ENCODE measurements at regions not wholly inside any gene's neighbourhood (a gene's known extent, or its start where the extent isn't known, plus 50 kb on each side); places are given as distances from the start of the nearest gene placed in this dataset.
A peak's percentile ranks its signal among the peaks of the same experiment; 100 is the strongest.

DNA sequence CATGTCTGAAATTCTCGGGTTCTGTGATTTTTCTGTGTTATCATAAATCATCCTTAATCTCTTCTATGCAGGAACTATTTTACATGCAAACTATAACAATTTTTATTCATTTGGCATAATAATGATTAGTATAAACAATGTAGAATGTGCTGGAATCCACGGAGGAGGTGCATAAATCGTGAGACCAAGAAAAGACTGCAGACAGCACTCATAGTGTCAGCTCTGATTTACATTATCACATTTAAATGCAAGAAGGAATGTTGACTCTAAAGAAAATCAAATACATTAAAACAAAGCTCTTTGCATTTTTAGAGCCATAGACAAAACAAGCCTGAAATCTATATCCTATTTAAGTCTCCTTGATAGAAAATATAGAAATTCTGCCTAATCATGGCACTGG, 501.7 kb upstream of the STXBP6 start:
- Histone ChIP-seq H3K36me3 (no peaks in the 10 kb centered on the region), H3K9me3 (ENCODE audit: severe bottlenecking) (no peaks in the 10 kb centered on the region), H3K27ac (no peak overlapping the region), H3K27me3 (ENCODE audit: insufficient read depth, low read depth, severe bottlenecking) (peaks cover 30% of the 10 kb centered on the region), H3K4me3 (ENCODE audit: low read depth, low read length) (no peak overlapping the region)
- no peak for DNase-seq
- TF ChIP-seq, protein P1, sequence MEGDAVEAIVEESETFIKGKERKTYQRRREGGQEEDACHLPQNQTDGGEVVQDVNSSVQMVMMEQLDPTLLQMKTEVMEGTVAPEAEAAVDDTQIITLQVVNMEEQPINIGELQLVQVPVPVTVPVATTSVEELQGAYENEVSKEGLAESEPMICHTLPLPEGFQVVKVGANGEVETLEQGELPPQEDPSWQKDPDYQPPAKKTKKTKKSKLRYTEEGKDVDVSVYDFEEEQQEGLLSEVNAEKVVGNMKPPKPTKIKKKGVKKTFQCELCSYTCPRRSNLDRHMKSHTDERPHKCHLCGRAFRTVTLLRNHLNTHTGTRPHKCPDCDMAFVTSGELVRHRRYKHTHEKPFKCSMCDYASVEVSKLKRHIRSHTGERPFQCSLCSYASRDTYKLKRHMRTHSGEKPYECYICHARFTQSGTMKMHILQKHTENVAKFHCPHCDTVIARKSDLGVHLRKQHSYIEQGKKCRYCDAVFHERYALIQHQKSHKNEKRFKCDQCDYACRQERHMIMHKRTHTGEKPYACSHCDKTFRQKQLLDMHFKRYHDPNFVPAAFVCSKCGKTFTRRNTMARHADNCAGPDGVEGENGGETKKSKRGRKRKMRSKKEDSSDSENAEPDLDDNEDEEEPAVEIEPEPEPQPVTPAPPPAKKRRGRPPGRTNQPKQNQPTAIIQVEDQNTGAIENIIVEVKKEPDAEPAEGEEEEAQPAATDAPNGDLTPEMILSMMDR (IDR thresholded peaks at IDR 0.05; ENCODE audit: low read depth, low read length) = no peak

DNA sequence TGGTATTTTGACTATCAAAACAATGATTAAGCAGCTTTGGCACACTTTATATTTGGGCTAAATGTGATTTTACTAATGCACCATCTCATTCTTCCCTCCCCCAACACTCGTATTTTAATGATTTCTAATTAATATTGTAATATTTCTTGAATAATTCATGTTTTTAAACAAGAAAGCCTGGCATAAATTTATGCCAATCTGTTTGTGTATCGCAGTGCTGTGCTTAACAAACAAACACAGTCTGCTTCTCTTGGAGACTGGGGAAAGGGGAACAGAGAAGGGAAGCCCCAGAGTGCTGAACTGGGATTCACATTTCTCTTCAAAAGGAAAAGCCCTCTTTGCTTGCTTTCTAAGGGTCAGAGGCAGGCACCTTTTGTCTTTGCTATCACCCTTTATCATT, 496.9 kb upstream of the STXBP6 start:
- Histone ChIP-seq H3K27me3 (ENCODE audit: insufficient read depth, low read depth, severe bottlenecking) (peaks cover 38% of the 10 kb centered on the region), H3K9me3 (ENCODE audit: severe bottlenecking) (no peaks in the 10 kb centered on the region), H3K27ac (no peak overlapping the region), H3K36me3 (no peaks in the 10 kb centered on the region), H3K4me3 (ENCODE audit: low read depth, low read length) (no peak overlapping the region)
- TF ChIP-seq, protein P1 (IDR thresholded peaks at IDR 0.05; ENCODE audit: low read depth, low read length) = no peak
- DNase-seq = no peak

DNA sequence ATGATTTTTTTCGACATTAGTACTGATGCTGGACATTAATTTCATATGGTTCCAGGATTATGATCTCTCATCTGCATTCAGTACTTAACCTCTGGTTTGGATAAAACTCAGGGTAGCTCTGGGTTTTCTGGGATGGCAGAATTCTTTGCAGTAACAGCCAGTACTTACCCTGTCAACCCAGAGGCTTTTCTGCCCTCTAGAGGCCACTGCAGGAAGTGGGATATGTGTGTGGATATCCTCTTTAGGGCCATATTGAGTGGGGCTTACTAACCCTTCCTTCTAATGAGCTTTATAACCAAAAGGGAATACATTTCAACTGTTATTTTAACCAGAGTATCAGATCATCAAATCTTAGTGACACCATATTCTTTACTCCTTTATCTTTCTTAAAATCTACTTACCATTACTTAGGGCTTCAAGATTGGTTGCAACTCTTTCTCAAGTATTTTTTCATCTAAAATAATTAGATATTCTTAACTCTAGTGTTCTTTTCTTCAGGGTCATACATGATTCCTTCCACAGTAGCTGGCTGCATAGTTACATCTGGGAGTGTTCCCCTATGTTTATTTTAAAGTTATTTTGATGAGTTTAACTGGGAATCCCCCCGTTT, 488.0 kb upstream of the STXBP6 start:
- H3K9me3 ChIP-seq (ENCODE audit: severe bottlenecking) = no peaks in the 10 kb centered on the region
- H3K27ac ChIP-seq = no peak overlapping the region
- TF ChIP-seq, protein P1 (IDR thresholded peaks at IDR 0.05; ENCODE audit: low read depth, low read length) = peak; percentile 75
- H3K27me3 ChIP-seq (ENCODE audit: insufficient read depth, low read depth, severe bottlenecking) = peaks cover 41% of the 10 kb centered on the region
- H3K36me3 ChIP-seq = no peaks in the 10 kb centered on the region
- peak; percentile 55 for DNase-seq
- no peak overlapping the region for H3K4me3 ChIP-seq (ENCODE audit: low read depth, low read length)

DNA sequence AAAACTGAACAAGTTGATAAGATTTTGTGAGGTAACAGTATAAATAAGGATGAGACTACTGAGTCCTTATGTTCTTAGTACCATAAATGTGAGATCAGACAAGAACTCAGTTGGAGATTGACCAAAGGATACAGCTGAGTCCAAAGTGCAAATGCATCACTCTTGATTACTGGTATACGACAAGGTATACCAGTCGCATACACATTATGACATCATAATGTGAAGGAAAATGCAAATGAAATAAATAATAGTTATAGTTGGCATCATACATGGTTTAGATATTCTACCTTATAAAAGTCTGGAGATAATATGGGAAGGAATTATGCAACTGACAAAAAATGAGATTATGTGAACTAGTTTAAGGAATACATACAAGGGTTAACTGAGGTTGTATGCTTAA, 476.3 kb upstream of the STXBP6 start:
- H3K27me3 ChIP-seq (ENCODE audit: insufficient read depth, low read depth, severe bottlenecking) = peaks cover 35% of the 10 kb centered on the region
- TF ChIP-seq, protein P1 (IDR thresholded peaks at IDR 0.05; ENCODE audit: low read depth, low read length) = no peak
- H3K4me3 ChIP-seq (ENCODE audit: low read depth, low read length) = no peak overlapping the region
- H3K36me3 ChIP-seq = no peaks in the 10 kb centered on the region
- no peak for DNase-seq
- no peaks in the 10 kb centered on the region for H3K9me3 ChIP-seq (ENCODE audit: severe bottlenecking)
- no peak overlapping the region for H3K27ac ChIP-seq

DNA sequence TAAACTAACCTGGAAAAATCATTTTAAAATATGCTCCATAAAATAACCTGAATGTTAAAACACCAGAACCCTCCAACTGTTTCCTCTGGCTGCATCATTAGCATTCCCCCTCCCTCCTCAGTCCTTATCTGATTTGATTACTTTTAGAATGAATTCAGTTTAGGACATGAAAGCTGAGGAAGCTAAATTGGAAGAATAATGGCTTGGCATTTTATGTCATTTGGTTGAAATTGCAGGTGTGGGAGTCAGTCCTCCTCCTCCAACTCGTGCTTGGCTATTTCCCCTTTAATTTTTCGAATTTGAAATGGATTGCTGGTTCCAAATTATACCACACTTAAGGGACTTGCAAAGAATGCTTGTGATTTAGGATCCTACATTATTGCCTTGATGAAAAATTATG, 473.0 kb upstream of the STXBP6 start:
- Histone ChIP-seq H3K9me3 (ENCODE audit: severe bottlenecking) (no peaks in the 10 kb centered on the region), H3K36me3 (no peaks in the 10 kb centered on the region), H3K27me3 (ENCODE audit: insufficient read depth, low read depth, severe bottlenecking) (peaks cover 34% of the 10 kb centered on the region), H3K27ac (no peak overlapping the region), H3K4me3 (ENCODE audit: low read depth, low read length) (no peak overlapping the region)
- no peak for DNase-seq
- TF ChIP-seq, protein P1 (IDR thresholded peaks at IDR 0.05; ENCODE audit: low read depth, low read length) = no peak

DNA sequence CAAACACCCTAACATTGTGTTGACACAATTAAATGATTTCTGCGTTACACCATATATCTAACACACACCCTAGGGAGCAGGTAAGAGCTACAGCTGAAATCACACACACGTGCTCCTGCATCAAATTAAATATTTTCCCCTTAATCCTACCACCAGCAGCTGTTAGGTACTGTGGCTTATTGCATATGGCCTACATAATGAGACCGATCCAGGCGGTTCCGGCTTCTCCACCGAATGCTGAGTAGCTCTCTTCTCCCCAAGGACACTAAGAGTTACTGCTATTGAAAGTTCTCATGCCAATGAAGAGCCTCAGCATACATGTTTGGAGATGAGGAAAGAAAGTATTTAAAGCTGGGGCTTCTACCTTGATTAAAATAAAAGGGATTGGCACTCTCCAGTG, 472.2 kb upstream of the STXBP6 start:
- Histone ChIP-seq H3K9me3 (ENCODE audit: severe bottlenecking) (no peaks in the 10 kb centered on the region), H3K36me3 (no peaks in the 10 kb centered on the region), H3K4me3 (ENCODE audit: low read depth, low read length) (no peak overlapping the region), H3K27me3 (ENCODE audit: insufficient read depth, low read depth, severe bottlenecking) (peaks cover 34% of the 10 kb centered on the region), H3K27ac (no peak overlapping the region)
- TF ChIP-seq, protein P1 (IDR thresholded peaks at IDR 0.05; ENCODE audit: low read depth, low read length) = no peak
- DNase-seq = no peak

Data from WERI-Rb-1 (cell line).